ENCODE measurements at regions not wholly inside any gene's neighbourhood (a gene's known extent, or its start where the extent isn't known, plus 50 kb on each side); places are given as distances from the start of the nearest gene placed in this dataset.

- TF ChIP-seq POLR2A (IDR thresholded peaks at IDR 0.05) (no peak), CTCF (IDR thresholded peaks at IDR 0.05) (no peak), POLR2AphosphoS5 (IDR thresholded peaks at IDR 0.05) (no peak), EP300 (IDR thresholded peaks at IDR 0.05) (no peak)
These were observed 57.6 kb downstream of the BHLHE40 start for GRCh38 chr3:5036858-5037257.
